ENCODE measurements at regions not wholly inside any gene's neighbourhood (a gene's known extent, or its start where the extent isn't known, plus 50 kb on each side); places are given as distances from the start of the nearest gene placed in this dataset.
A peak's percentile ranks its signal among the peaks of the same experiment; 100 is the strongest.

DNA sequence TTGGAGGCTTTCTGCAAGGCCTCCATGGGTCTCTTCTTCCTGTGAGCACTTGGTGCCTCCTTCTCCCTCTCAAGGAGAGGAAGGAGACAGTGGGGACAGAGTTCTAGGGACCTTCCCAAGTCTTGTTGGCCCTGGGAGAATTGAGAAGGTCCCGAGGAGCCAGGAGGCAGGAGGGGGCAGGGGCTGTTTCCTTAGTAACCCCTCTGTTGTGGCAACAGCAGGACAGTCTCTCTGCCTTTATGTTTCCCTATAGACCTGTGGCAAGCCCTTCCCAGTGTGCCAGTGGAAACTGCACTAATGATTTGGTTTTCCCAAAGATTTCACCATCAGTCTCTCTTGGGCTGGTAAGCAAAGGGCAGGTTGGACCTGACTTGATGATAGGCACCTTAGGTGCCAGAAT is 87.8 kb upstream of the GALNT15 start:
- Histone ChIP-seq H3K4me1 (peaks cover 0 to 44% (median 12%) of the 10 kb centered on the region in 3 donors), H3K4me3 (no peak overlapping the region), H3K27me3 (no peaks in the 10 kb centered on the region), H3K27ac (peak overlapping the region in 1 of 4 donors; percentile 36), H3K9me3 (peaks cover 0 to 7% (median 0%) of the 10 kb centered on the region in 3 donors), H3K36me3 (no peaks in the 10 kb centered on the region)
- 80% methylated on average over 1 of the region's 1 CpG; no CpG with 5 or more reads in 1 of the 2 donors for WGBS, 2 donors (ENCODE audit: low coverage in 1 of 2)
- ATAC-seq = no peak
- TF ChIP-seq POLR2AphosphoS5 (IDR thresholded peaks at IDR 0.05) (no peak), EP300 (IDR thresholded peaks at IDR 0.05) (no peak), POLR2A (IDR thresholded peaks at IDR 0.05) (no peak)
- TF ChIP-seq, protein P1, sequence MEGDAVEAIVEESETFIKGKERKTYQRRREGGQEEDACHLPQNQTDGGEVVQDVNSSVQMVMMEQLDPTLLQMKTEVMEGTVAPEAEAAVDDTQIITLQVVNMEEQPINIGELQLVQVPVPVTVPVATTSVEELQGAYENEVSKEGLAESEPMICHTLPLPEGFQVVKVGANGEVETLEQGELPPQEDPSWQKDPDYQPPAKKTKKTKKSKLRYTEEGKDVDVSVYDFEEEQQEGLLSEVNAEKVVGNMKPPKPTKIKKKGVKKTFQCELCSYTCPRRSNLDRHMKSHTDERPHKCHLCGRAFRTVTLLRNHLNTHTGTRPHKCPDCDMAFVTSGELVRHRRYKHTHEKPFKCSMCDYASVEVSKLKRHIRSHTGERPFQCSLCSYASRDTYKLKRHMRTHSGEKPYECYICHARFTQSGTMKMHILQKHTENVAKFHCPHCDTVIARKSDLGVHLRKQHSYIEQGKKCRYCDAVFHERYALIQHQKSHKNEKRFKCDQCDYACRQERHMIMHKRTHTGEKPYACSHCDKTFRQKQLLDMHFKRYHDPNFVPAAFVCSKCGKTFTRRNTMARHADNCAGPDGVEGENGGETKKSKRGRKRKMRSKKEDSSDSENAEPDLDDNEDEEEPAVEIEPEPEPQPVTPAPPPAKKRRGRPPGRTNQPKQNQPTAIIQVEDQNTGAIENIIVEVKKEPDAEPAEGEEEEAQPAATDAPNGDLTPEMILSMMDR (IDR thresholded peaks at IDR 0.05) = no peak

DNA sequence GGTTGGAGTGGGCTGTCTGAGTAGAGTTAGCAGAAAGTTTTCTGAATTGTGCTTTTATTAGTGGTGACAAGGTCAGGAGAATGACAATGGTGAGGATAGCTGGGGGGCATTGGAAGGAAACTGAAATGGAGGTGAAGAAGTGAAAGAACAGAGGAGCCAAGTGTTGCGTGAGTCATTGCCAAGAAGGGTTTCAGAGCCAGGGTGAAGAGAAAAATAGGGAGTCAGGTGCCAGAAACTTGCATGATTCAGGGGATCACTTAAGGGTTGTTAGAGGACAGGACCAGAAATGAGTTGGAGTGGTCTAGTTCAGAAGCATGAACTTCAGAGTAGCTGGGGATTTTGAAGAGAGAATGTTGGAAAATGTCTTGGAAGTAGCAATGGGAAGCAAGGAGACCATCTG is 86.0 kb upstream of the GALNT15 start:
- no peak for ATAC-seq
- no peak overlapping the region for H3K4me3 ChIP-seq
- H3K27me3 ChIP-seq = no peaks in the 10 kb centered on the region
- no peak overlapping the region for H3K27ac ChIP-seq
- no peaks in the 10 kb centered on the region for H3K36me3 ChIP-seq
- TF ChIP-seq POLR2AphosphoS5 (IDR thresholded peaks at IDR 0.05) (no peak), EP300 (IDR thresholded peaks at IDR 0.05) (no peak), POLR2A (IDR thresholded peaks at IDR 0.05) (no peak)
- TF ChIP-seq, protein P1 (IDR thresholded peaks at IDR 0.05) = no peak
- WGBS, 2 donors (ENCODE audit: low coverage in 1 of 2) = 41 to 75% methylated on average over 1 of the region's 1 CpG
- peaks cover 0 to 44% (median 12%) of the 10 kb centered on the region in 3 donors for H3K4me1 ChIP-seq
- H3K9me3 ChIP-seq = no peaks in the 10 kb centered on the region

DNA sequence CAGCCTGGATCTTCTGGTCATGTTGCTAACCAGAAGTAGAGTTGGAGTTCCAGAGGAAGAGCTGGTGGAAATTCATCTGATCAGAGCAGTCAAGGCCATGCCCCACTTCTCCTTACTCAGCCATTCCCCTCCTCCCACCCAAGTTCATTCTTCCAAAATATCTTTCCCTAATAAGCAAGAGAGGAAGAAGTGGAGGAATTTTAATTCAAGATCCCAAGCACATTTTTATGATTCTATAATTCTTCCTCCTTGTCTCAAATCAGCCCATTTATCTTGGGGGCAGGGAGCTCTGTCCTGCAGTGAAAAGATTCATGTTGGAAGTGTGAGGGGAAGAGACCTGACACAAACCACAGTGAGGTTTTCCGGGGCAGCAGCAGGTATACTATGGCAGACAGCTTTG is 85.0 kb upstream of the GALNT15 start:
- TF ChIP-seq EP300 (IDR thresholded peaks at IDR 0.05) (no peak), POLR2AphosphoS5 (IDR thresholded peaks at IDR 0.05) (no peak), POLR2A (IDR thresholded peaks at IDR 0.05) (no peak)
- TF ChIP-seq, protein P1 (IDR thresholded peaks at IDR 0.05) = no peak
- Histone ChIP-seq H3K9me3 (no peaks in the 10 kb centered on the region), H3K27me3 (no peaks in the 10 kb centered on the region), H3K27ac (no peak overlapping the region), H3K4me3 (no peak overlapping the region), H3K4me1 (peaks cover 0 to 44% (median 12%) of the 10 kb centered on the region in 3 donors), H3K36me3 (no peaks in the 10 kb centered on the region)
- ATAC-seq = no peak
- 73% methylated on average over 1 of the region's 1 CpG; no CpG with 5 or more reads in 1 of the 2 donors for WGBS, 2 donors (ENCODE audit: low coverage in 1 of 2)

DNA sequence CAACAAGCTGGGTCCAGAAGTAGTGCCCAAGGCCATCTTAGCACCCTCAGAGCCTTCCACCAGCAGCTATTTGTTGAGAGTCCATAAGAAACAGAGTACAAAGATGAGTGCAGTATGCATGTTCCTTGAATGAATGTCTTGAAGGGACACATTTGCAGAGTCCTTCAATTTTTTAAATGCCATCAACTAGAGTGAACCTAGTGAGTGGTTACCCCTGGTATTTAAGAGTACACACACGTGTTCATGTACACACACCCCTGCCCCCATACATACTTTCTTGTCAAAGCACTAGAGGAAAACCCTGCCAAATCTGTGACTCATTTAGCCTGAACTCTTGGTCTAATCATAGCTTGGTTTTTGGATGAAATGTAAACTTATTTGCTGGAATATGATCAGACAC is 84.5 kb upstream of the GALNT15 start:
- Histone ChIP-seq H3K36me3 (no peaks in the 10 kb centered on the region), H3K4me3 (no peak overlapping the region), H3K9me3 (no peaks in the 10 kb centered on the region), H3K27me3 (no peaks in the 10 kb centered on the region), H3K27ac (no peak overlapping the region), H3K4me1 (peaks cover 0 to 42% (median 12%) of the 10 kb centered on the region in 3 donors)
- WGBS, 2 donors (ENCODE audit: low coverage in 1 of 2) = 0 to 8% methylated on average over 1 of the region's 1 CpG
- TF ChIP-seq POLR2AphosphoS5 (IDR thresholded peaks at IDR 0.05) = peak; percentile 64
- no peak for TF ChIP-seq EP300 (IDR thresholded peaks at IDR 0.05)
- ATAC-seq = no peak

GRCh38 chr3:16090706-16091105 is 83.8 kb upstream of the GALNT15 start:
- H3K27me3 ChIP-seq = no peaks in the 10 kb centered on the region
- H3K27ac ChIP-seq = no peak overlapping the region
- TF ChIP-seq POLR2AphosphoS5 (IDR thresholded peaks at IDR 0.05) = no peak
- TF ChIP-seq, protein P1 (IDR thresholded peaks at IDR 0.05) = no peak
- no peak for TF ChIP-seq POLR2A (IDR thresholded peaks at IDR 0.05)
- TF ChIP-seq EP300 (IDR thresholded peaks at IDR 0.05) = no peak
- H3K9me3 ChIP-seq = no peaks in the 10 kb centered on the region
- ATAC-seq = no peak
- H3K4me3 ChIP-seq = no peak overlapping the region
- H3K4me1 ChIP-seq = peaks cover 0 to 35% (median 12%) of the 10 kb centered on the region in 3 donors
- H3K36me3 ChIP-seq = no peaks in the 10 kb centered on the region
